ENCODE measurements at regions not wholly inside any gene's neighbourhood (a gene's known extent, or its start where the extent isn't known, plus 50 kb on each side); places are given as distances from the start of the nearest gene placed in this dataset.

DNA sequence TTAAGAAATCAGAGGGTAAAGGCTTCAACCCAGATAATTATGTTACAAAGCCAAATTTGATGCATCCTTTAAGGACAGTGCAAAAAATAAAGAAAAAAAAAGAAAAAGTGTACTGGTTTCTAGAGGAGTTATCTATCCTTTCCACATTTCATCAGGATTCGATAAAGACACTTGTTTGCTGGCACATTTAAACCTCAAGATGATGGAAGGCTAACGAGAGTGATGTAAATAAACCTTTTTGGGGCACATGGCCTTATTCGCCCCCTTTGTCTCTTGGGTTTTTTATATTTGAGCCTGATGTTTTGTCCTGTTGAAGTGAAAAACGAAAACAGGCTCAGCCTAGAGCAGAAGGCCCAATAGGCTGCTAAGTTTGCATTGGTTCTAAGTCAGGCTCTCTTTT is 416.5 kb downstream of the TAF11L14 start:
- no peak overlapping the region for H3K4me3 ChIP-seq (replicated peaks; ENCODE audit: insufficient read depth, low read length)
- H3K27me3 ChIP-seq (ENCODE audit: insufficient read depth, poor library complexity, severe bottlenecking): no peaks in the 10 kb centered on the region
- no peak overlapping the region for H3K27ac ChIP-seq (replicated peaks)
- DNase-seq (ENCODE audit: low read depth in 1 of 2, low spot score in 1 of 2): no peak
- TF ChIP-seq CTCF (IDR thresholded peaks at IDR 0.05; ENCODE audit: insufficient read depth, low read length) (no peak), GABPA (IDR thresholded peaks at IDR 0.05; ENCODE audit: low read depth) (no peak), POLR2AphosphoS5 (IDR thresholded peaks at IDR 0.05; ENCODE audit: low read depth) (no peak), SPI1 (IDR thresholded peaks at IDR 0.05; ENCODE audit: borderline replicate concordance, low read depth) (no peak)
- TF ChIP-seq, protein P1, sequence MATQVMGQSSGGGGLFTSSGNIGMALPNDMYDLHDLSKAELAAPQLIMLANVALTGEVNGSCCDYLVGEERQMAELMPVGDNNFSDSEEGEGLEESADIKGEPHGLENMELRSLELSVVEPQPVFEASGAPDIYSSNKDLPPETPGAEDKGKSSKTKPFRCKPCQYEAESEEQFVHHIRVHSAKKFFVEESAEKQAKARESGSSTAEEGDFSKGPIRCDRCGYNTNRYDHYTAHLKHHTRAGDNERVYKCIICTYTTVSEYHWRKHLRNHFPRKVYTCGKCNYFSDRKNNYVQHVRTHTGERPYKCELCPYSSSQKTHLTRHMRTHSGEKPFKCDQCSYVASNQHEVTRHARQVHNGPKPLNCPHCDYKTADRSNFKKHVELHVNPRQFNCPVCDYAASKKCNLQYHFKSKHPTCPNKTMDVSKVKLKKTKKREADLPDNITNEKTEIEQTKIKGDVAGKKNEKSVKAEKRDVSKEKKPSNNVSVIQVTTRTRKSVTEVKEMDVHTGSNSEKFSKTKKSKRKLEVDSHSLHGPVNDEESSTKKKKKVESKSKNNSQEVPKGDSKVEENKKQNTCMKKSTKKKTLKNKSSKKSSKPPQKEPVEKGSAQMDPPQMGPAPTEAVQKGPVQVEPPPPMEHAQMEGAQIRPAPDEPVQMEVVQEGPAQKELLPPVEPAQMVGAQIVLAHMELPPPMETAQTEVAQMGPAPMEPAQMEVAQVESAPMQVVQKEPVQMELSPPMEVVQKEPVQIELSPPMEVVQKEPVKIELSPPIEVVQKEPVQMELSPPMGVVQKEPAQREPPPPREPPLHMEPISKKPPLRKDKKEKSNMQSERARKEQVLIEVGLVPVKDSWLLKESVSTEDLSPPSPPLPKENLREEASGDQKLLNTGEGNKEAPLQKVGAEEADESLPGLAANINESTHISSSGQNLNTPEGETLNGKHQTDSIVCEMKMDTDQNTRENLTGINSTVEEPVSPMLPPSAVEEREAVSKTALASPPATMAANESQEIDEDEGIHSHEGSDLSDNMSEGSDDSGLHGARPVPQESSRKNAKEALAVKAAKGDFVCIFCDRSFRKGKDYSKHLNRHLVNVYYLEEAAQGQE (IDR thresholded peaks at IDR 0.05; ENCODE audit: insufficient replicate concordance, low read depth): no peak

DNA sequence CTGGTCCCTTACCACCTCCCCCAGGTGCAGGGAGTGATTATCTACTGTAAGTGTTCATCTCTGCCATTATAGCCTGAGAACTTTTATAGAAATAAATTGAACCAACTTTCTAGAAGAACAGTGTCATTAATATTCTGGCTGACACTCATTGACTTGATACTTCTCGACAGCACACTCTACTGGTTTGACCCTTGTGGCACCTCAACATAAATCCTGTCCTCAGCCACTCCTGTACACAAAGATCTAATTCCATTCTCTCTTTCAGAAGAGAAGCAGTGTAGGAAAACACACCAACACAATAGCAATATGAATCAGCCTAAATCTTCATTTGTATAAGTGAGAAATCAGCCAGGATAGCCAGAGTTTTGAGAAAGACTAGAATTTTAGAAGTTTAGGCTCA is 417.7 kb downstream of the TAF11L14 start:
- DNase-seq (ENCODE audit: low read depth in 1 of 2, low spot score in 1 of 2): no peak
- TF ChIP-seq GABPA (IDR thresholded peaks at IDR 0.05; ENCODE audit: low read depth) (no peak), CTCF (IDR thresholded peaks at IDR 0.05; ENCODE audit: insufficient read depth, low read length) (no peak), POLR2AphosphoS5 (IDR thresholded peaks at IDR 0.05; ENCODE audit: low read depth) (no peak), SPI1 (IDR thresholded peaks at IDR 0.05; ENCODE audit: borderline replicate concordance, low read depth) (no peak)
- TF ChIP-seq, protein P1 (IDR thresholded peaks at IDR 0.05; ENCODE audit: insufficient replicate concordance, low read depth): no peak
- Histone ChIP-seq H3K27ac (replicated peaks) (no peak overlapping the region), H3K4me3 (replicated peaks; ENCODE audit: insufficient read depth, low read length) (no peak overlapping the region), H3K27me3 (ENCODE audit: insufficient read depth, poor library complexity, severe bottlenecking) (no peaks in the 10 kb centered on the region)

- H3K4me3 ChIP-seq (replicated peaks; ENCODE audit: insufficient read depth, low read length): no peak overlapping the region
These were observed 418.3 kb downstream of the TAF11L14 start for GRCh38 chr5:18052569-18052968.

More at GRCh38 chr5:18052569-18052968, 418.3 kb downstream of the TAF11L14 start:
- no peak for DNase-seq (ENCODE audit: low read depth in 1 of 2, low spot score in 1 of 2)
- H3K27me3 ChIP-seq (ENCODE audit: insufficient read depth, poor library complexity, severe bottlenecking): no peaks in the 10 kb centered on the region
- H3K27ac ChIP-seq (replicated peaks): no peak overlapping the region
- TF ChIP-seq GABPA (IDR thresholded peaks at IDR 0.05; ENCODE audit: low read depth): no peak
- TF ChIP-seq CTCF (IDR thresholded peaks at IDR 0.05; ENCODE audit: insufficient read depth, low read length): no peak
- TF ChIP-seq, protein P1 (IDR thresholded peaks at IDR 0.05; ENCODE audit: insufficient replicate concordance, low read depth): no peak
- TF ChIP-seq POLR2AphosphoS5 (IDR thresholded peaks at IDR 0.05; ENCODE audit: low read depth): no peak
- no peak for TF ChIP-seq SPI1 (IDR thresholded peaks at IDR 0.05; ENCODE audit: borderline replicate concordance, low read depth)

Measured in HL-60 (cell line).